ENCODE measurements at regions not wholly inside any gene's neighbourhood (a gene's known extent, or its start where the extent isn't known, plus 50 kb on each side); places are given as distances from the start of the nearest gene placed in this dataset.

DNA sequence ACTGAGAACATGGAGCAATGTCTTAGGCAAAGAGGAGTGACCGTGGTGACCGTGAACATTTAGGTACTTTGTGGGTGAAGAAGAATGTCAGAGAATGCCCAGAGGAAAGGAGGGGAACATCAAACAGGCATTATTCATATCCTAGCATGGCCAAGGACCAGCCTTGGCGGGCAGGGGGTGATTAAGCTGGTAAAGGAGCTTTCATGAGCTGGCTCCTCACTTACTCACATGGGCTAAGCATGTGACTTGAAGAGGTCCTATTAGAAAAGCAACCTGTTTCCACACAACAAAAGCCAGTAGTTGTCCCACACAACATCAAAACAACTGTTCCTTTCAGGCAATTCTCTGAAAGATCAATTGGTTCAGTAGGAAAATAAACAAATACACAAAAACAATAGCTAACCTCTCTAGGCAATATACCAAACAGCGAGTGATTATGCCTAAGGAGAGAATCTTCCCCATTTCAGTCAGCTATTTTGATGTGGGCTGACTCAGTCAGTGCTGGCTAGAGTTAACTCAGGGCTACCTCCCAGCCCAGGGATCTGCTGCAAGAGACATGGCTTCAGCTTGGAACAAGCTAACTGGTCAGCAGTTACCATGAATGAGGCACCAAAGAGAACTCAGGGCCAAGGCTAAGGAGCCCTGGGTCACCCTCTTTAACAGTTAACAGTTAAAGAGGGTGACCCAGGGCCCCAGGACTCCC is 283.5 kb downstream of the ARHGAP12 start:
- ChIA-PET POLR2A (no interaction called here), CTCF (interaction anchor here (0.6 kb wide), 1 partner anchor 51 kb away, joined by 4 read pairs; no protein-coding TSS in a partner anchor)
- TF ChIP-seq, protein P1, sequence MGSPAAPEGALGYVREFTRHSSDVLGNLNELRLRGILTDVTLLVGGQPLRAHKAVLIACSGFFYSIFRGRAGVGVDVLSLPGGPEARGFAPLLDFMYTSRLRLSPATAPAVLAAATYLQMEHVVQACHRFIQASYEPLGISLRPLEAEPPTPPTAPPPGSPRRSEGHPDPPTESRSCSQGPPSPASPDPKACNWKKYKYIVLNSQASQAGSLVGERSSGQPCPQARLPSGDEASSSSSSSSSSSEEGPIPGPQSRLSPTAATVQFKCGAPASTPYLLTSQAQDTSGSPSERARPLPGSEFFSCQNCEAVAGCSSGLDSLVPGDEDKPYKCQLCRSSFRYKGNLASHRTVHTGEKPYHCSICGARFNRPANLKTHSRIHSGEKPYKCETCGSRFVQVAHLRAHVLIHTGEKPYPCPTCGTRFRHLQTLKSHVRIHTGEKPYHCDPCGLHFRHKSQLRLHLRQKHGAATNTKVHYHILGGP (tag by site-specific recombination; IDR thresholded peaks at IDR 0.05): no peak
- TF ChIP-seq, protein P2, sequence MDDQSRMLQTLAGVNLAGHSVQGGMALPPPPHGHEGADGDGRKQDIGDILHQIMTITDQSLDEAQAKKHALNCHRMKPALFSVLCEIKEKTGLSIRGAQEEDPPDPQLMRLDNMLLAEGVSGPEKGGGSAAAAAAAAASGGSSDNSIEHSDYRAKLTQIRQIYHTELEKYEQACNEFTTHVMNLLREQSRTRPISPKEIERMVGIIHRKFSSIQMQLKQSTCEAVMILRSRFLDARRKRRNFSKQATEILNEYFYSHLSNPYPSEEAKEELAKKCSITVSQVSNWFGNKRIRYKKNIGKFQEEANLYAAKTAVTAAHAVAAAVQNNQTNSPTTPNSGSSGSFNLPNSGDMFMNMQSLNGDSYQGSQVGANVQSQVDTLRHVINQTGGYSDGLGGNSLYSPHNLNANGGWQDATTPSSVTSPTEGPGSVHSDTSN (CRISPR knock-in tag; IDR thresholded peaks at IDR 0.05): no peak
- TF ChIP-seq ZNF792 (tag by site-specific recombination; IDR thresholded peaks at IDR 0.05) (no peak), SCRT1 (tag by site-specific recombination; IDR thresholded peaks at IDR 0.05; ENCODE audit: borderline replicate concordance) (no peak), ZNF184 (tag by site-specific recombination; IDR thresholded peaks at IDR 0.05) (no peak), ZNF114 (tag by site-specific recombination; IDR thresholded peaks at IDR 0.05) (no peak), ZNF596 (tag by site-specific recombination; IDR thresholded peaks at IDR 0.05) (no peak)
- TF ChIP-seq, protein P3, sequence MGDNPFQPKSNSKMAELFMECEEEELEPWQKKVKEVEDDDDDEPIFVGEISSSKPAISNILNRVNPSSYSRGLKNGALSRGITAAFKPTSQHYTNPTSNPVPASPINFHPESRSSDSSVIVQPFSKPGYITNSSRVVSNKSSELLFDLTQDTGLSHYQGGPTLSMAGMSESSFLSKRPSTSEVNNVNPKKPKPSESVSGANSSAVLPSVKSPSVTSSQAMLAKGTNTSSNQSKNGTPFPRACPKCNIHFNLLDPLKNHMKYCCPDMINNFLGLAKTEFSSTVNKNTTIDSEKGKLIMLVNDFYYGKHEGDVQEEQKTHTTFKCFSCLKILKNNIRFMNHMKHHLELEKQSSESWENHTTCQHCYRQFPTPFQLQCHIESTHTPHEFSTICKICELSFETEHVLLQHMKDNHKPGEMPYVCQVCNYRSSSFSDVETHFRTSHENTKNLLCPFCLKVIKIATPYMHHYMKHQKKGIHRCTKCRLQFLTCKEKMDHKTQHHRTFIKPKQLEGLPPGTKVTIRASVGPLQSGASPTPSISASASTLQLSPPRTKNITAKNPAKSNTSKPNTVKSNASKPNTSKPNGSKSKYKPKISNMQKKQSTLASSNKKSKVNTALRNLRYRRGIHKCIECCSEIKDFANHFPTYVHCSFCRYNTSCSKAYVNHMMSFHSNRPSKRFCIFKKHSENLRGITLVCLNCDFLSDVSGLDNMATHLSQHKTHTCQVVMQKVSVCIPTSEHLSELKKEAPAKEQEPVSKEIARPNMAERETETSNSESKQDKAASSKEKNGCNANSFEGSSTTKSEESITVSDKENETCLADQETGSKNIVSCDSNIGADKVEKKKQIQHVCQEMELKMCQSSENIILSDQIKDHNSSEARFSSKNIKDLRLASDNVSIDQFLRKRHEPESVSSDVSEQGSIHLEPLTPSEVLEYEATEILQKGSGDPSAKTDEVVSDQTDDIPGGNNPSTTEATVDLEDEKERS (tag by site-specific recombination; IDR thresholded peaks at IDR 0.05): no peak
- H3K27ac ChIP-seq (ENCODE audit: extremely low read depth, low read depth, low read length): no peak overlapping the region
- H3K9me3 ChIP-seq (ENCODE audit: control insufficient read depth, insufficient read depth, low read depth, low read length): no peaks in the 10 kb centered on the region
- no peak overlapping the region for H3K4me3 ChIP-seq (ENCODE audit: low read depth, low read length)
- H3K4me1 ChIP-seq (ENCODE audit: control insufficient read depth, insufficient read depth, low read length): no peaks in the 10 kb centered on the region
- no peaks in the 10 kb centered on the region for H3K36me3 ChIP-seq (ENCODE audit: control insufficient read depth in 2 of 2, insufficient read depth in 1 of 2, low read length in 2 of 2)

DNA sequence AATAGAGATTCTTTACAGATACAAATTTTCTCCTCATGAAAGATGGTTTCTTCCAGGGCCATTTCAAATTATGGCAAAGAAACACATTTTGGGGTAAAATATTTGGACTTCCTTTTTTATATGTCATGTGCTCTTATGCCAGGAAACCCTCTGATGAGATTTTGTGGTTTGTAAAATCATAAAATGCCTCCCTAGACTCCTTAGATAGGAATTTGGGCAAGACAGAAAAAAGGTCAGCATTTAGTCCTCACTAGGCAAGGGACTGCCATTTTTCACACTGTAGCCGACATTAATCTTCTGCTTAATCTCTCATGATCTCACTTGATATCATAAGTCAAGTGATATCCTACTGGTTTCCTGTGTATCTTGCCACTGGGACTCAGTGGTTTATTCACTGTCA is 286.4 kb downstream of the ARHGAP12 start:
- Histone ChIP-seq H3K36me3 (ENCODE audit: control insufficient read depth in 2 of 2, insufficient read depth in 1 of 2, low read length in 2 of 2) (no peaks in the 10 kb centered on the region), H3K9me3 (ENCODE audit: control insufficient read depth, insufficient read depth, low read depth, low read length) (no peaks in the 10 kb centered on the region), H3K4me3 (ENCODE audit: low read depth, low read length) (no peak overlapping the region), H3K4me1 (ENCODE audit: control insufficient read depth, insufficient read depth, low read length) (no peaks in the 10 kb centered on the region), H3K27ac (ENCODE audit: extremely low read depth, low read depth, low read length) (no peak overlapping the region)
- ChIA-PET POLR2A (no interaction called here), CTCF (no interaction called here)
- TF ChIP-seq ZNF585B (tag by site-specific recombination; IDR thresholded peaks at IDR 0.05): no peak
- TF ChIP-seq ZNF292 (tag by site-specific recombination; IDR thresholded peaks at IDR 0.05; ENCODE audit: borderline replicate concordance, low read depth): no peak
- no peak for TF ChIP-seq ZNF24 (tag by site-specific recombination; IDR thresholded peaks at IDR 0.05)

DNA sequence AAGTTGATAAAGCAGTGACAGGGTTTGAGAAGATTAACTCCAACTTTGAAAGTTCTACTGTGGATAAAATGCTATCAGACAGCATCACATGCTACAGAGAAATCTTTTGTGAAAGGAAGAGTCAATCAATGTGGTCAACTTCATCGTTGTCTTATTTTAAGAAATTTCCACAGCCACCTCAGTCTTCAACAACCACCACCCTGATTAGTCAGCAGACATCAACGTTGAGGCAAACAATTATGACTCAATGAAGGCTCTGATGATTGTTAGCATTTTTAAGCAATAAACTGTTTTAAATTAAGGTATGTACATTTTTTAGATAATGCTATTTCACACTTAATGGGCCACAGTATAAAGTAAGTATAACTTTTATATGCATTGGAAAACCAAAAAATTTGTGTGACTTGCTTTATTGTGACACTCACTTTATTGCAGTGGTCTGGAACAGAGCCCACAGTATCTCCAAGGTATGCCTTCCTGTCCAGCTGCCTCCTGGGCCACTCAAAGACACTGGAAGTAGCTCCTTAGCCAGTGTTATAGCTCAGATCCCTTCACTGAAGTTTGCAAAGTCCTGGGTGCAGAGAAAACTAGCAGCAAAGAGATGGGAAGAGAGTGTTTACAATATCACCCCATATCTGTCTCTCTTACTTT is 293.1 kb downstream of the ARHGAP12 start:
- Histone ChIP-seq H3K27ac (ENCODE audit: extremely low read depth, low read depth, low read length) (no peak overlapping the region), H3K4me3 (ENCODE audit: low read depth, low read length) (no peak overlapping the region), H3K9me3 (ENCODE audit: control insufficient read depth, insufficient read depth, low read depth, low read length) (no peaks in the 10 kb centered on the region), H3K36me3 (ENCODE audit: control insufficient read depth in 2 of 2, insufficient read depth in 1 of 2, low read length in 2 of 2) (no peaks in the 10 kb centered on the region), H3K4me1 (ENCODE audit: control insufficient read depth, insufficient read depth, low read length) (no peaks in the 10 kb centered on the region)
- ChIA-PET CTCF (no interaction called here), POLR2A (no interaction called here)
- TF ChIP-seq SALL2 (tag by site-specific recombination; IDR thresholded peaks at IDR 0.05; ENCODE audit: borderline replicate concordance): no peak

Measured in HEK293 (cell line).